ENCODE measurements at regions not wholly inside any gene's neighbourhood (a gene's known extent, or its start where the extent isn't known, plus 50 kb on each side); places are given as distances from the start of the nearest gene placed in this dataset.
"Not testable (repeated sequence)": the region's sequence is repeated elsewhere in the genome, so short reads cannot be mapped to it uniquely, and the experiment has no call there.

- DNase-seq: no peak
Measured at GRCh38 chr2:192465141-192465540, 270.4 kb upstream of the TMEFF2 start.

- no peak for DNase-seq
Measured at GRCh38 chr2:192459422-192459821, 264.7 kb upstream of the TMEFF2 start.

GRCh38 chr2:192448881-192449280 lies 254.1 kb upstream of the TMEFF2 start:
- no peak for DNase-seq

DNA sequence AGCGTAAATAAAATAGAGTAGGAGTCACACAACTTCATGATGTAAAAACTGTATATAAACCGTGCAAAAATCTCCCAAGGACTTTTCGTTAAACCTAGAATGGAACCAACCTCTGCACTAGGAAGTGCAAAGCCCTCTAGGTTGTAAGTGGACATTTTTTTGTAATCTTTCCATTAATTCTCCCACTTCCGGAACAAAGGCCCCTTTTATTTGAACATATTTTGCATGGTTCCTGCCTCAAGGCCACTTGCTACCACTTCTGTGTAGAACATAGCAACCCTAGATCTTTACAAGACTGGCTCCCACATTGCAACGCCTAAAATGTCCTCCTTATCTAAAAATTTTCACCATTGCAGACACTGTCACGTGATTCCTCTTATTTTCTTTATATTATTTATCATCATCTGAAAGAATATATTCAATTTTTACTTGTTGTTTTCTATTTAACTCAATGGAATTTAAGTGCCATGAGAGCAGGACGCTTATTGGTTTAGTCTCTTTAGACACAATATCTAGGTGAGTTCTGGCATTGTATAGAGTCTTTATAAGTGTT lies 249.6 kb upstream of the TMEFF2 start:
- no peak for DNase-seq

GRCh38 chr2:192443831-192444230 lies 249.1 kb upstream of the TMEFF2 start:
- DNase-seq: no peak

- DNase-seq: no peak
Measured at GRCh38 chr2:192438239-192438638, 243.5 kb upstream of the TMEFF2 start.

- DNase-seq: no peak
Measured at GRCh38 chr2:192437653-192438052, 242.9 kb upstream of the TMEFF2 start.

DNA sequence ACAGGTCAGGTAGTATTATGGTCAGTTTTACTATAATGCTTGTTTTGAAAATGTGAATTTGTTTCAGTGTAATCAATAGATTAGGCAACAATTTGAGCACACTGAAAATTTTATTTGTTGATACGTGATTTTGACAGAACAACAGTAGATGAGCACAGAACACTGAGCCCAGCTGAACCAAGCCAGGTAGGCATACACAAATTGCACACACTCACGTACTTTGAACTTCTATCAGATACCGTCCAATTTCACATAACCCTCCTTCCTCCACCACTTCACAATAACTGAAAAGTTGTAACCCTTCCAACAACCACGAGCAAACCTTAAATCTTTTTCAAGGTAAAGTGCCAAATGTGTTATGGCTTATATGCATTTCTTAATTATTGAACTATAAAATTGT lies 229.5 kb upstream of the TMEFF2 start:
- DNase-seq: no peak

DNA sequence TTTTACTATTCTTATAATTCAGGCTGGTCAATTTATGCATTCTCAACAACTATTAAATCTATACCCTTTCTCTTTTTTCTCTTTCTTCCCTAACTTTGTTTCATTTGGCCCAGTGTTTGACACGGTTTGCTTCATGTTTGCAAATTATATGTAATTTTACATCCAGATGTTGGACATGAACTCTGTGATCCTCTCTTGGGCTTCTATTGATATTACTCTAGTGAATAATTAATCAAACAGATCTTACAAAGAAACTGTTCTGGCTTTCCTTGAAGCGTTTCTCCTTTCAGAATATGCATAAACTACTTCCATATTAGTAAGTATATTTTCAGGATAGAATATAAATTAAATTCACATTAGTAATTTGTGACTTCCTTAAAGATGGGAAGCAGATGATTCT lies 225.1 kb upstream of the TMEFF2 start:
- no peak for DNase-seq

DNA sequence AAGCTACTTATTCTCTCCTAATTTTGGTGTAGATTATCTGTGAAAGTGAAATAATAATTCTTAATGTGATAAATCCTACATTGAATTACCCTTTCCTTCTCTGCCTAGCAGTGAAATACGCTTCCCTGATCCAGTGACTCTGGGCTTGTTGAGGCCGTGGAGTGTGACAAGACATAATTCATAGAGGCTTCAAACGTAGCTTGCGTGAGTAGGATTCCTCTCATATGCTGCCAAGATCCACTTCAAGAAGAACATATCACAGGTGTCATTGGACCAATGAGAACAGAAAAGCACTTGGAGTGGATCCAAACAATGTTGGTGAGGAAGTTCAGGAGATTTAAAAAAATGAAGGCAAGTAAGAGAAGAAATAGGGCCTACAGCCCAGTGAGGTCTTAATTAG lies 221.3 kb upstream of the TMEFF2 start:
- DNase-seq: no peak

- peak; percentile 7 for DNase-seq
Measured at GRCh38 chr2:192414794-192415193, 220.1 kb upstream of the TMEFF2 start.

DNA sequence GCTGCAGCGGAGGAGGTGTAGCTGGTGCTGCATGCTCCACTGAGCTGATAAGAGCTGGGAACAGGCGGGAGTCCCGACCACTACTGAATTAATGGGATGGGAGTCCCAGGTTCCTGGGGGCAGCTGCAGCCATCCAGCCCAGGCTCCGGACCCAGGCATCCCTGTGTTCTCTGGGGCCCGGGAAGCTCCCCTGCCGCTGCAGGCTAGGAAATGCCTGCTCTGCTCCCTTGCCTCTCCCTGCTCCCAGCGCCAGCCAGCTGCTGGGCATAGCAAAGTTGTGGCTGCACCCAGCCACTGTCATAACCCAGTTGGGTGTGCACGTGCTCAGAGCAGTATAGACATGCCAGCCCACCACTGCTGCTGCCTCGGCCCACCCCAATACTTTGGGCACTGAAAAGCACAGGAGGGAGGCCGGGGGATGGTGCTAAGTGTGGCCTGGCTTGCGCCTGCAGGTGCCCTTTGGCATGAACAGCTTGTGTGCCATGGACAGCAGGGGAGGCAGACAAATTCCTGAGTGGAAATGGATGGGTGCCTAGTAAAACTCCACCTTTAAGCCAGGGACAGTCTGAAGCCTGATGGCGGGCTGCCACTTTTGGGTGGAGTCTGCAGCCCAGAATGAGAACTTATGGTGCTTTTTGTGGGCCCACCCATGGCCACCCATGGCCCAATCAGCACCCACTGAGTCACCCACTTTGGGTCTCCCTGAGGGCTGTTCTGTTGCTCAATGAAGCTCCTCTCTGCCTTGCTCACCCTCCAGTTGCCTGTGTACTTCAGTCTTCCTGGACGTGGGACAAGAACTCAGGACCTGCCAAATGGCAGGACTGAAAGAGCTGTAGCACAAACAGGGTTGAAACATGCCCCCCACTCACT lies 219.3 kb upstream of the TMEFF2 start:
- DNase-seq: peak; percentile 7

GRCh38 chr2:192412866-192413265 lies 218.1 kb upstream of the TMEFF2 start:
- not testable (repeated sequence) for DNase-seq

GRCh38 chr2:192412394-192412793 lies 217.7 kb upstream of the TMEFF2 start:
- no peak for DNase-seq

DNA sequence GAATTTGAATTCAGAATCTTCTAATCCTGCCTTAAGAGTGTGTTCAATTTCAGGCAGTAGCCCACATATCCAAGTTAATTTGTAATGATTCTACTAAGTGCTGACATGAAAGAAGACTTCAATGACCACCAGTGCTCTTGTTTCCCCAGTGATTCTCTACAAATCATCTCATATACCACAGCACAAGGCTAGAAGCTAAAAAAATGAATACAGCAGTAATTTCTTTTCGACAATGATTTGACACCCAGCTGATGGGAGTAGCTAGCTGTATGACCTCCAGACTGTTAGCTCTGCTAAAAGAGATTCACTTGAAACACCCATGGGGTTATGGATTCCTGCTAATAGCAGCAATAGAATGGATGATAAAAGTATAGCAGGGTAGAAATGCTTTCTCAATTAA lies 217.0 kb upstream of the TMEFF2 start:
- no peak for DNase-seq

DNA sequence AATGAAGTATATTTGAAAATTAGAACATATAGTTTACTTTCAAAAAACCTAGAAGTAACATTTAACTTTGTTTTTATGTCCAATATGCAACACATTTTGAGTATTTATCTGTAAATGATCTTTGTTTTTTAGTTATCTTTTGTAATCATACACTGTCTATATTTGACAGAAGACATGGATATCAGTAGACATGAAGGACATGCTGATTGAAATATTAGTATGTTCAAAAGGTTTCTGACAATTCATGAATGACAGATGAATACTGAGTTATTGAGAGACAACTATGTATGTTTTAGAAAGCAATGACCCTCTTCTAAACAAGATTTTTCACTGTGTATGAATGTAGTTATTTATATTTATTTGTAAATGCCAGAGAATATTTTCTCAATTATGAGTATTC lies 215.6 kb upstream of the TMEFF2 start:
- no peak for DNase-seq

DNA sequence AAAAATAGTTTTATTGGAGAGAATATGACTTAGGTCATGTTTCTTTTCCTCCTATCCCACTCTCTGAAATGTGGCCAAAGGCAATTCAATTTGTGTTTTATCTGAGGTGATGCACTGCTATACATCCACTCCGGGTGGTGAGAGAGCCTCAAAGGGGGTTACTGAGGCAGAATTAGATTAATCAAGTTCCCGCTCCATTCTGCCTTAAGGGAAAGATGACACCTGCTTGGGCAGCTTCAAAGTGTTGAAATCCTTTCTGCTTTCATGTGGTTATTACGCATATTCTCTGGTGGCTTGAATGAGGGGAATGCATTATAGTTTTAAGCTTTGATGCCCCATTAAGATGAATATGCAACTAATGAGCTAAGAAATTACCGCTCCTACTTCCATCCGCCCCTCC lies 213.0 kb upstream of the TMEFF2 start:
- no peak for DNase-seq

- no peak for DNase-seq
Measured at GRCh38 chr2:192398236-192398635, 203.5 kb upstream of the TMEFF2 start.

DNA sequence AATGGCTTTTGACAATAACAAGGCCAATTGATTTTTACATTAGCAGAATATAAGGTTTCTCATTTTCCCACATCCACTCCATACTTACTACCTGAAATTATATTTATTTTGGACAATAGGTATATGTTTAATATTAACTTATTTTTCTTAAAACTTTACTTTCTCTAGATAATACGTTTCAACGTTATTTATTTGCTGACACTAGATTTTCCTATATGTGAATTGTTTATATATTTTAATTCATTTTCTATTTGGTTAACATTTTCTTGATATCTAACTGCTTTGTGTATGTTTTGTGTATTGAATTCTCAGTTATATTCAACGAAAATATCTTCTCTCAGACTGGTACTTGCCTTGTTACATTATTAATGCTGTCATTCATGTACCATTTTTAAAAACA lies 199.9 kb upstream of the TMEFF2 start:
- no peak for DNase-seq

DNA sequence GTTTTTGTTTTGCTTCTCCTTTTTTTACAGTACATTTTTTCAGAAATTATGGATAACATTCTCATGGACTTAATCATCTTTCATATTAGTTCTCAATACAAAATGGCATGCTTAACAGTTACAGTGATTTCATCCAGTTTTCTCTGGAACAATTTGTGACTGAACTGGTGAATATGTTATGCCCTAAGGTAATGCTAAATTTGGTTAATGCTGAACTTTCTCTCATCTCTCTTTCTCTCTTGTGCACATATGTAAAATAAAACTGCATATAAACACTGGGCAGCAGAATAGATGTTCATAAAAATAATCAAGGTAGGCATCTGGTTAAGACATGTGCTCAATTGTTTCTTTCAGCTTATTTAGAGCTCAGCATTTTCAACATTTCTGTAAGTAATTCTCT lies 196.3 kb upstream of the TMEFF2 start:
- no peak for DNase-seq

DNA sequence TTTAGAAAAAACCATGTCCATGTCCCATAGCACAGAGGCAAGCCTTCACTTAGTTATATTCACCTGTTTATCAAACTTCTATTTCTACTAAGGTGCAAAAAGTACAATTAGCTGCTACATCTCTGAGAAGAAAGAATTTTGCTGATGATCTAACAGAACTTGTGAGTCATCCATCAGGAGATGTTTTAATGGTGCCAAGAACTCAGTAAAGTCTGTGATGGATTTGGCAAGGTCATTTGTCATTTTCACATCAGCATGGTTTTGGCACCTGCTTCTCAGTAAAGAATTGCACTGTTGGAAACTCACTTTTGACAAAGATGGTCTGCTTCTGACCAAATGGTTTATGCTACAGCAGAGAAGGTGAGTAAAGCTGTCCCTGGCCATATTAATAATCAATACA lies 195.7 kb upstream of the TMEFF2 start:
- DNase-seq: no peak

DNA sequence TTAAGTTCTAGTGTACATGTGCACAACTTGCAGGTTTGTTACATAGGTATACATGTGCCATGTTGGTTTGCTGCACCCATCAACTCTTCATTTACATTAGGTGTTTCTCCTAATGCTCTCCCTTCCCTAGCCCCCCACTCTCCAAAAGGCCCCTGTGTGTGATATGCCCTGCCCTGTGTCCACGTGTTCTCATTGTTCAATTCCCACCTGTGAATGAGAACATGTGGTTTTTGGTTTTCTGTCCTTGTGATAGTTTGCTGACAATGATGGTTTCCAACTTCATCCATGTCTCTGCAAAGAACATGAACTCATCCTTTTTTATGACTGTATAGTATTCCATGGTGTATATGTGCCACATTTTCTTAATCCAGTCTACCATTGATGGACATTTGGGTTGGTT lies 189.5 kb upstream of the TMEFF2 start:
- DNase-seq: not testable (repeated sequence)

- no peak for DNase-seq
Measured at GRCh38 chr2:192381082-192381481, 186.3 kb upstream of the TMEFF2 start.

- DNase-seq: no peak
Measured at GRCh38 chr2:192379736-192380135, 185.0 kb upstream of the TMEFF2 start.

DNA sequence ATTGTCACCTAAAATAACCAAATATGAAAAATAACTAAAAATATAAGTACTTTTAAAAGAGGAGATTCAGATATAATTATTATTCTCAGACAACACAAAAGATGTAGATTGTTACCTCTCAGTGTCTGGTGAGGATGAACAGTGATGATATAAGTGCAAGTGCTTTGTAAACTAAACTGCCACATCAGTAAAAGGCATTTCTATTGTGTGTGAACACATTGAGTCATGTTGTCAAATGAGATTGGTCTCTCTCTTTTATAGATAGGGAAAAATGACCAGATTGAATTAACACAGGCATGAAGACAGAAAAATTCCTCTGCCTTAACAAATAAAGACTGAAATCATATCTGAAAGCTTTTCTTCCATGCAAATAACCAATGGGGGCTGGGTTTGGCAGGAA lies 182.4 kb upstream of the TMEFF2 start:
- DNase-seq: no peak
